Raji (cell line): ENCODE measurements at regions not wholly inside any gene's neighbourhood (a gene's known extent, or its start where the extent isn't known, plus 50 kb on each side); places are given as distances from the start of the nearest gene placed in this dataset.

ENCODE experiments used
- POLR2A ChIP-seq: IDR thresholded peaks from 2 replicates; pipeline ENCODE4 v1.6.1; 2011; ENCODE audit warnings: low read depth, low read length, control low read depth; ENCODE audit not compliant: insufficient read depth

GRCh38 chr2:181273986-181274385, 183.2 kb upstream of the ITGA4 start:
- no peak for TF ChIP-seq POLR2A

GRCh38 chr2:181275643-181276070, 181.5 kb upstream of the ITGA4 start:
- TF ChIP-seq POLR2A, result no peak

GRCh38 chr2:181281206-181281832, 175.9 kb upstream of the ITGA4 start:
- TF ChIP-seq POLR2A, result no peak

- TF ChIP-seq POLR2A, result no peak
Measured at GRCh38 chr2:181285116-181285515, 172.1 kb upstream of the ITGA4 start.

GRCh38 chr2:181289698-181290097, 167.5 kb upstream of the ITGA4 start:
- TF ChIP-seq POLR2A, result no peak

DNA sequence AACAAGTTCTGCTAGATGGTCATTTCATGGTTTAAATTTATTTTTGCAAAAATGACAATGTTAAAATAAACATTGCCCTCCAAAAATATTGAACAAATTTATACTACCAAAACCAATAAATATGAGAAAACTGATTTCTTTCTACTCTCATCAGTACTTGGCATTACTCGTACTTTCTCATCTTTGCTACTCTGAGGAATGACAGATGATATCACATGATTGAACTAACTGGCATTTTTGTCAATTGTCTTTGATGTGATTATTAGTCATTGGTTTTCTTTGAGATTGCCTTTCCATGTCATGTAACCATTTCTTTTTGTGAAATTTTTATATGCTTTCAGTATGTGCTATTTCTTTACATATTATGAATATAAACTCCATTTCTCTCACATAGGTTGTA, 167.0 kb upstream of the ITGA4 start:
- no peak for TF ChIP-seq POLR2A

DNA sequence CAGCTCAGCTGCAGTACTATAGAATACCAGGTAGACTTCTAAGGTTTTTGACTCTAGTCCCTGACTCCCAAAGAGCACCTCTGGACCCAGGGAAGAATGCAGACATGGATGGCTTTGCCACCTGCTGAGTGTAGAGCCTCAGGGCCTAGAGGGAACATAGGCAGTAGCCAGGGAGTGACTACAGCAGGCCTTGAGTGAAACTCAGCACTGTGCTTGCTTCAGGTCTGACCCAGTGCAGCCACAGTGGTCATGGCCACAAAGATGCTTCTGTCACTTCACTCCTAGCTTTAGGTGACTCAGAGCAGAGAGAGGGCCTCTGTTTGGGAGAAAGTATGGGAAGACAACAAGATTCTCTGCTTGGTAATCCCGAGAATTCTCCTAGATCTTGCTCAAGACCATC, 162.2 kb upstream of the ITGA4 start:
- no peak for TF ChIP-seq POLR2A

- TF ChIP-seq POLR2A, result no peak
Measured at GRCh38 chr2:181300600-181301291, 156.4 kb upstream of the ITGA4 start.

GRCh38 chr2:181304011-181304844, 153.0 kb upstream of the ITGA4 start:
- TF ChIP-seq POLR2A, result no peak

DNA sequence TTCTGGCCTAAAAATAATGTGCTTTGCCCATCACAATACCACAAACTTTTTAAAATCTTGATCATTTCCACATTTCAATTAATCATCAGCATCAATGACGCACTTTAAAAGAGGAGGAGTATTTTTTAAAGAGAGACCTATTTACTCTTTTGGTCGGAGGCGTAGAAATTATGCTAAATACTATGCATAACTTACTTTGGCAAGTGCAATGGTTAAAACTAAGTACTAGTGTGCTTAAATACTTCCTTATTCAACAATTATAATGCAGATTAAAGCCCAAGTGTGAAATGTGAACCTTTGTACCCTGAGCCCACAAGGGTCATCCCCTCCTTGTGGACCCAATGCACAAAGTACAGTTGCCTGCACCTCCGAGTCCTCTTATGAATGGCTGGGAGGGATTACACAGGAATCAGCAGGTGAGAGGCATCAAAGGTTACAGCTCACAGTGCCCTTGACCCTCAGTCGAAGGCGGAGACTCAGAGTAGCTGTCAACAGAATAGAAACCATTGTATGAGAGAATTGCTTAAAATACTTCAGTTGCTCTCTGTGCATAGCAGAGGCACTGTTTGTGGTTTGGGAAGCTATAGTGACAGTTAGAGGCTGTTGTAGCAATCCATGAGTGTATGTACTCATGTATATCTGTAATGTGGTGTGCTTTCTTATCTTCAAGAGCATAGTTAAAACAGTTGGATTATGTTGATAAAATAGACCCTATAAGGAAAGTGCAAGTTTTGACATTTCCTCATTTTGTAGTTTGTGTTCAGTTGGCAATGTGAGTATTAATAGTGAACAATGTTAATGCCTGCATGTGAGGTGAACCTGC, 151.7 kb upstream of the ITGA4 start:
- TF ChIP-seq POLR2A, result peak; percentile 52

DNA sequence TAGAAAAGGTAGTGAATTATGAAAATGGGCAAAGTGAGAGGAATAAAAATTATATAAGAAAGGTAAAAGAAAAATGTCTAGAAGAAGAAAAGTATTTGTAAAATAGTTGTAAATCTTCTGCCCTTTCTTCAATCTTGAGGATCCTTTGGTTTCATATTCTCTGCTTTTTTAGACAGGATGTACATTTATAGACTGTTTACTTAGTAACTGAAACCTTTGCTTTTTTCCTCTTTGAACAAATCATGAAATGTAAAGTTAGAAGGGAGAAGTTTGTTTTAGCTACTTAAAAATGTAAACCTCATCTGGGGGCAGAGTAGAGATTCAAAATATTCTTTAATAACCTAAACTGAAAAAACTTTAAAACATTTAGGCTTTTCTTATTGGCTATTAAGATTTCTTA, 150.4 kb upstream of the ITGA4 start:
- no peak for TF ChIP-seq POLR2A

GRCh38 chr2:181307203-181307991, 149.8 kb upstream of the ITGA4 start:
- TF ChIP-seq POLR2A, result no peak

GRCh38 chr2:181308766-181309515, 148.2 kb upstream of the ITGA4 start:
- TF ChIP-seq POLR2A, result 0 out of 2 replicates have a peak, but pooled peaks have one; percentile 12
